Stomach (tissue), 8 donors: ENCODE measurements at regions not wholly inside any gene's neighbourhood (a gene's known extent, or its start where the extent isn't known, plus 50 kb on each side); places are given as distances from the start of the nearest gene placed in this dataset.

Experiments used
- DNase-seq, 2 donors: peaks; one replicate each; pipeline versions ENCODE4 v3.0.0 to v3.0.0-alpha.2; 2013 to 2019
- H3K27ac ChIP-seq, 5 donors: fragments of 200-600 bp in 4 of 5; sonication (generic) in 4 of 5; one replicate each; pipeline ENCODE4 v1.5.1; 2013 to 2019; ENCODE audit warnings: mild to moderate bottlenecking in 1 of 5, moderate library complexity in 1 of 5
- H3K27me3 ChIP-seq, 3 donors: fragments of 200-600 bp; sonication (generic); one replicate each; pipeline ENCODE4 v1.5.1; 2017 to 2019; ENCODE audit warnings: mixed run types in 1 of 3
- H3K36me3 ChIP-seq, 4 donors: fragments of 200-600 bp; sonication (generic); 1 replicate in 3 of 4; 2 replicates in 1 of 4; pipeline ENCODE4 v1.5.1; 2016 to 2019
- H3K4me1 ChIP-seq, 4 donors: fragments of 200-600 bp; sonication (generic); one replicate each; pipeline ENCODE4 v1.5.1; 2016 to 2019
- H3K4me3 ChIP-seq, 4 donors: fragments of 200-600 bp; sonication (generic) in 3 of 4; one replicate each; pipeline ENCODE4 v1.5.1; 2016 to 2019; ENCODE audit warnings: mild to moderate bottlenecking in 1 of 4
- H3K9me3 ChIP-seq, 4 donors: fragments of 200-600 bp; sonication (generic); one replicate each; pipeline ENCODE4 v1.5.1; 2016 to 2019
- CTCF ChIP-seq, 7 experiments: fragments of 450-650 bp in 4 of 7; fragments of 200-600 bp in 3 of 7; sonication (generic) in 3 of 7; IDR thresholded peaks; one replicate each; pipeline ENCODE4 v1.5.1; 2016 to 2019; ENCODE audit warnings: antibody characterized with exemption in 7 of 7, control low read depth in 2 of 7, mild to moderate bottlenecking in 1 of 7
- EP300 ChIP-seq: sonication (generic); formaldehyde crosslinking; IDR thresholded peaks from one replicate; pipeline ENCODE4 v1.6.1; 2017; ENCODE audit warnings: antibody characterized with exemption
- POLR2A ChIP-seq, 4 donors: fragments of 450-650 bp; IDR thresholded peaks; one replicate each; pipeline ENCODE4 v1.6.1; 2016; ENCODE audit warnings: antibody characterized with exemption in 4 of 4, control low read depth in 2 of 4, mild to moderate bottlenecking in 1 of 4, moderate library complexity in 1 of 4
- POLR2AphosphoS5 ChIP-seq, 3 donors: sonication (generic); formaldehyde crosslinking; IDR thresholded peaks; one replicate each; pipeline ENCODE4 v1.6.1; 2016; ENCODE audit warnings: antibody characterized with exemption in 3 of 3
- WGBS, 5 donors: extraction: QIAGEN DNeasy Blood & Tissue Kit in 3 of 5; methylation state at CpG; one replicate each; pipeline versions ENCODE4 v1.1.5 to v1.1.7; 2013 to 2018; 5-methylcytosine and 5-hydroxymethylcytosine counted together
- intact Hi-C: fragments of 100-400 bp; cut with DNase I; formaldehyde crosslinking; loops from one replicate; pipeline ENCODE4 v1.15.1; 2023; ENCODE audit warnings: low total_unique reads
- donor health status: healthy with polysubstance abuse.
- donor health status: Bipolar disorder and iron deficiency.
- donor health status: healthy.

- WGBS, 5 donors, result 16 to 44% (median 26%) methylated on average over 8 of the region's 8 CpGs
- no peak for DNase-seq
- Histone ChIP-seq H3K4me3 (no peak overlapping the region), H3K36me3 (no peaks in the 10 kb centered on the region), H3K4me1 (no peaks in the 10 kb centered on the region), H3K27me3 (no peaks in the 10 kb centered on the region), H3K27ac (no peak overlapping the region), H3K9me3 (no peaks in the 10 kb centered on the region)
- intact Hi-C loops, result no loop called here
- TF ChIP-seq POLR2A (IDR thresholded peaks at IDR 0.05), result no peak
- TF ChIP-seq POLR2AphosphoS5 (IDR thresholded peaks at IDR 0.05), result no peak
- TF ChIP-seq EP300, result no peak
- TF ChIP-seq CTCF (IDR thresholded peaks at IDR 0.05), result no peak
Measured at GRCh38 chr18:29096079-29096770, 919.3 kb upstream of the CDH2 start.

- Histone ChIP-seq H3K4me1 (no peaks in the 10 kb centered on the region), H3K27ac (no peak overlapping the region), H3K27me3 (no peaks in the 10 kb centered on the region), H3K36me3 (no peaks in the 10 kb centered on the region), H3K4me3 (no peak overlapping the region), H3K9me3 (no peaks in the 10 kb centered on the region)
- no peak for DNase-seq
- WGBS, 5 donors, result 48 to 74% (median 61%) methylated on average over 3 of the region's 3 CpGs
- intact Hi-C loops, result no loop called here
- no peak for TF ChIP-seq EP300
Measured at GRCh38 chr18:29087616-29088246, 910.8 kb upstream of the CDH2 start.

GRCh38 chr18:29084120-29084519, 907.2 kb upstream of the CDH2 start:
- Histone ChIP-seq H3K36me3 (no peaks in the 10 kb centered on the region), H3K4me3 (no peak overlapping the region), H3K9me3 (no peaks in the 10 kb centered on the region), H3K27me3 (no peaks in the 10 kb centered on the region), H3K4me1 (no peaks in the 10 kb centered on the region), H3K27ac (no peak overlapping the region)
- intact Hi-C loops, result no loop called here
- DNase-seq, result no peak
- TF ChIP-seq EP300, result no peak
- TF ChIP-seq CTCF (IDR thresholded peaks at IDR 0.05), result no peak
- no peak for TF ChIP-seq POLR2AphosphoS5 (IDR thresholded peaks at IDR 0.05)
- no peak for TF ChIP-seq POLR2A (IDR thresholded peaks at IDR 0.05)

- Histone ChIP-seq H3K36me3 (no peaks in the 10 kb centered on the region), H3K9me3 (no peaks in the 10 kb centered on the region), H3K27ac (no peak overlapping the region), H3K4me3 (no peak overlapping the region), H3K4me1 (no peaks in the 10 kb centered on the region), H3K27me3 (no peaks in the 10 kb centered on the region)
- DNase-seq, result peak in 1 of 2 donors; percentile 26
- intact Hi-C loops, result no loop called here
- TF ChIP-seq EP300 (no peak), POLR2AphosphoS5 (IDR thresholded peaks at IDR 0.05) (no peak), CTCF (IDR thresholded peaks at IDR 0.05) (no peak), POLR2A (IDR thresholded peaks at IDR 0.05) (no peak)
- 54 to 69% (median 61%) methylated on average over 4 of the region's 4 CpGs for WGBS, 5 donors
Measured at GRCh38 chr18:29083545-29083944, 906.6 kb upstream of the CDH2 start.

GRCh38 chr18:29080946-29081345, 904.0 kb upstream of the CDH2 start:
- H3K27me3 ChIP-seq, result no peaks in the 10 kb centered on the region
- H3K9me3 ChIP-seq, result no peaks in the 10 kb centered on the region
- no peak overlapping the region for H3K4me3 ChIP-seq
- no peaks in the 10 kb centered on the region for H3K4me1 ChIP-seq
- no peak overlapping the region for H3K27ac ChIP-seq
- intact Hi-C loops, result no loop called here
- H3K36me3 ChIP-seq, result no peaks in the 10 kb centered on the region
- TF ChIP-seq POLR2AphosphoS5 (IDR thresholded peaks at IDR 0.05) (no peak), POLR2A (IDR thresholded peaks at IDR 0.05) (no peak), EP300 (no peak), CTCF (IDR thresholded peaks at IDR 0.05) (no peak)
- 66 to 83% (median 69%) methylated on average over 3 of the region's 3 CpGs for WGBS, 5 donors
- no peak for DNase-seq
